LNCaP clone FGC (cell line): ENCODE measurements at regions not wholly inside any gene's neighbourhood (a gene's known extent, or its start where the extent isn't known, plus 50 kb on each side); places are given as distances from the start of the nearest gene placed in this dataset.

ENCODE experiments used
- DNase-seq: peaks from one replicate; pipeline ENCODE4 v3.0.0-alpha.2; 2011; ENCODE audit warnings: low read depth
- H3K4me3 ChIP-seq: 2 replicates; pipeline ENCODE4 v1.5.1; 2011; ENCODE audit warnings: mild to moderate bottlenecking, low read depth, low read length, control low read depth
- TF ChIP-seq, protein P1 (sequence below): IDR thresholded peaks from 2 replicates; pipeline ENCODE4 v1.5.1; 2012; ENCODE audit warnings: mild to moderate bottlenecking; ENCODE audit not compliant: control insufficient read depth, insufficient read depth; ENCODE audit errors: extremely low read depth

DNA sequence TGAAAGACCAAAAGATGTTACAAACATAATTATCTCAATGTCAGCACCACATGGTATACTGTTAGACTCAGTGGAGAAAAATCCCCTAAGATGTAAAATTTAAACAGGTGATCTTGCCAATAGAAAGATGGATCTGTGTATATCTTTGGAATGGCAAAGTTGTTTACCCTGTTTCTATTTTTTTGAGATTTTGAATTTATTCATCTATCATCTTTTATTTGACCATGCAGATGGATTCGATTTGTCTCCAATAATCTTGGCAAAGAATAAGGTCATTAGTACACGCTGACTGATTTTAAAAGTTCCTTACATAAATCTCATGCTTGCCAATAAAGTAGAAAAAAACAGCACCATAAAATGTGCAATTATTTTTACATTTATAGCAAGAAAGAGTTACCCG is 459.3 kb downstream of the MBD2 start:
- TF ChIP-seq, protein P1, sequence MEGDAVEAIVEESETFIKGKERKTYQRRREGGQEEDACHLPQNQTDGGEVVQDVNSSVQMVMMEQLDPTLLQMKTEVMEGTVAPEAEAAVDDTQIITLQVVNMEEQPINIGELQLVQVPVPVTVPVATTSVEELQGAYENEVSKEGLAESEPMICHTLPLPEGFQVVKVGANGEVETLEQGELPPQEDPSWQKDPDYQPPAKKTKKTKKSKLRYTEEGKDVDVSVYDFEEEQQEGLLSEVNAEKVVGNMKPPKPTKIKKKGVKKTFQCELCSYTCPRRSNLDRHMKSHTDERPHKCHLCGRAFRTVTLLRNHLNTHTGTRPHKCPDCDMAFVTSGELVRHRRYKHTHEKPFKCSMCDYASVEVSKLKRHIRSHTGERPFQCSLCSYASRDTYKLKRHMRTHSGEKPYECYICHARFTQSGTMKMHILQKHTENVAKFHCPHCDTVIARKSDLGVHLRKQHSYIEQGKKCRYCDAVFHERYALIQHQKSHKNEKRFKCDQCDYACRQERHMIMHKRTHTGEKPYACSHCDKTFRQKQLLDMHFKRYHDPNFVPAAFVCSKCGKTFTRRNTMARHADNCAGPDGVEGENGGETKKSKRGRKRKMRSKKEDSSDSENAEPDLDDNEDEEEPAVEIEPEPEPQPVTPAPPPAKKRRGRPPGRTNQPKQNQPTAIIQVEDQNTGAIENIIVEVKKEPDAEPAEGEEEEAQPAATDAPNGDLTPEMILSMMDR: no peak

DNA sequence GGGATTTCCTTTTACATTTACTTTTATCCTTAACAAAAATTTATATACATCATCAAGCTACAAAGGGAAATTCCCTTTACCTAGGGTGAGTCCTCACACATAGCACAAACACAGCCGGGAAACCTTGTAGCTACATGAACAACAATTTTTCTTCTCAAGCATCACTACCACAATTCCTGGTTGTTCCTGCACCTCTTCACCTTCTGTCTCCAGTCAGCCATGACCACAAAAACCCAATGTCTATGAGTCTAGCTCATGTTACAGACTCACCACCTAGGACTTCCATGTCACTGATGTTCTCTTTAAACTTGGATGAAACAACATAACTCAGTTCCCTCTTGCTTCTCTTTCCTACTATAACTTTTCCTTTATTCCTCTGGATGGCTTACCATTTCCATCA is 460.4 kb downstream of the MBD2 start:
- TF ChIP-seq, protein P1: no peak
- no peak for DNase-seq
- H3K4me3 ChIP-seq: no peak overlapping the region

More for the DNA sequence above, 459.3 kb downstream of the MBD2 start:
- DNase-seq: no peak
- no peak overlapping the region for H3K4me3 ChIP-seq

DNA sequence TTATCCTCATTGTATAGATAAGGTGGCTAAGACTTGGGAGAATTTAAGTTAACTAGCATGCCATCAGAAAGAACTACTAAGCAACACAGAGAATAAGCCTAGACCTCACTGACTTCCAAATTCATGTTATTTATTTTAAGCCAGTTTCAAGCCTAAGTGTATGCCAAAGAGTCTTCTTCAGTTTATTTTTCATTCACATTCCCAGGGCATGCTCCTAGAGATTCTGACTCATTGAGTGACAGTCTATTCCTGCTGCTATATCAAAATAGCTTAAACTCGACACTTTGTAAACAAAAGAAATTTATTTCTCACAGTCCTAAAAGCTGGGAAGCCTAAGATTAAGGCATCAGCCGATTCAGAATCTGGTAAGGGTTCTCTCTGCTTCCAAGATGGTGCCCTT is 467.1 kb downstream of the MBD2 start:
- TF ChIP-seq, protein P1: no peak
- DNase-seq: no peak
- no peak overlapping the region for H3K4me3 ChIP-seq

DNA sequence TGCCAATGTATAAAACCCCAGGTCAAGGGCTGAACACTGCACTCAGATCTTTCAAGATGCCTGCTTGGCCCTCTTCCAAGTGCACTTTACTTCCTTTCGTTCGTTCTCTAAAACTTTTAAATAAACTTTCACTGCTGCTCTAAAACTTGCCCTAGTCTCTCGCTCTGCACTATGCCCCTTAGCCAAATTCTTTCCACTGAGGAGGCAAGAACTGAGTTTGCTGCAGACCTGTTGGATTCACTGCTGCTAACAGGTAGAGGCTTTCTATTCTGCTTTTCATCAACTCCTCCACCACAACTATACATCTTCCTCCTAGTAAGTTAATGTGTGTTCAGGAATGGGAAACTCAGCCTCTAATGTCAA is 467.9 kb downstream of the MBD2 start:
- no peak overlapping the region for H3K4me3 ChIP-seq
- TF ChIP-seq, protein P1: no peak
- DNase-seq: no peak

DNA sequence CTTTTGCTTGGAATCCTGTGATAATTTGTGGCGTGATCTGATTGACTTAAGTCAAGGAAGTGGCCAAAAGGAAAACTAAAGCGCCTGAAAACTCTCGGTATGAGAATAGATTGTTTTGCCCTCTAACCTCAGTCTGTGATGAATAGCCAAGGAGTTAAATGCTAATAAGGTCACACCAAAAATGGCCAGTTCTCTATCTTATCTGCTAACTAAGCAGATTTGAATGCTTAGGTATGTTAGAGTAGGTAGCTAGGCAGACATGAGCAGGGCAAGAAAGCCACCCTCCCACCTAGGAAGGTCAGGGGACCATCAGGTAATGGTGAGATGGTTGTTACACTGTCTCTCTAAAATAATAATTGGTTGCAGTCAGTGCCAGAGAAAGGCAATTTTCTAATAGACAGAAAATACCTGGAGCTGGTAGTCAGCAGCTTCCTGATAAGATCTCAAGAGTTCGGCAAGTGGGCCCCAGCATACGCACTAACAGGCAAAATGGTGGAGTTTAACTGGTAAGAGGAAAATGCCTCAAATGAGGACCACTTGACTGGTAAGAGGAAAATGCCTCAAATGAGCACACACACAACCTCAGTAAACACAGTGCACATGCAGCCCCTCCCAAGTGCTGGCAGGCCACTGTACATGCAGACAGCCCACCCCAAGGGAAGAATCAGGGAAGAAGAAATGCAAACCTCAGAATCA is 468.4 kb downstream of the MBD2 start:
- DNase-seq: no peak
- H3K4me3 ChIP-seq: no peak overlapping the region
- TF ChIP-seq, protein P1: no peak

DNA sequence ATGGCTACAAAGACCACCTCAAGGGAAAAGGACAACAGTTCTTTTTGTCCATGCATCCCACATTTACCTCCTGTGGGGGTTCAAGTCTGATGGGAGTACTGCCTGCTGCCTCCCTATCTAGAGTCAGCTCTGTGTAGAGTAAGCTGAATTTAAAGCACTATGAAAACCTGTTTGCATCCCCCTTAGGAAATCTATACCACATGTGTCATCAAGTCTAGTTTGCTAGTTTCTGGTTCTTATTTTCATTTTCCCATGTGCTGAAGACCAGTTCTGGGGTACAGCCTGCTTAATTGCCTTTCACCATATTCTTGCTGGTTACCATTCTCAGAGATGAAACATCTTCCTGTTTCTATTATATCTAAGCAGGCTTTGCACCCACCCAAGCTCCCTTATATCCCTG is 470.3 kb downstream of the MBD2 start:
- TF ChIP-seq, protein P1: no peak
- no peak overlapping the region for H3K4me3 ChIP-seq
- DNase-seq: no peak

DNA sequence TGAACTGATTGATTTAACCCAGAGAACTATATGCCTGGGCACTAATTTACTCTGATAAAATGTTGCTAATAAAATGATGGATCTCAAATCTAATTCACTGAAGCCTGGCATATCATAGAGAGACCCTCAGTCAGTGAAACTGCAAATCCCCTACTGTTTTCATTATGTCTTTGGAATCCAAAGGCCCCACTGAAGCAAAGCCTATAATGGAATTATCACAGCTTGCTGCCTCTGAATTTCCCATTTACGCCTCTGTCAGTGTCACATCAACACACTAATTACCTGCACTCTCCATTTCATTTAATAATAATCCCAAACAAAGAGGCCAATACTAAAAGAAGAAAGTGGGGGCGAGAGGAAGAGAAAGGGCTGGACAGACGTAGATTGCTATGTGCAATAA is 470.9 kb downstream of the MBD2 start:
- H3K4me3 ChIP-seq: no peak overlapping the region
- TF ChIP-seq, protein P1: no peak
- no peak for DNase-seq
